ENCODE measurements at regions not wholly inside any gene's neighbourhood (a gene's known extent, or its start where the extent isn't known, plus 50 kb on each side); places are given as distances from the start of the nearest gene placed in this dataset.

DNA sequence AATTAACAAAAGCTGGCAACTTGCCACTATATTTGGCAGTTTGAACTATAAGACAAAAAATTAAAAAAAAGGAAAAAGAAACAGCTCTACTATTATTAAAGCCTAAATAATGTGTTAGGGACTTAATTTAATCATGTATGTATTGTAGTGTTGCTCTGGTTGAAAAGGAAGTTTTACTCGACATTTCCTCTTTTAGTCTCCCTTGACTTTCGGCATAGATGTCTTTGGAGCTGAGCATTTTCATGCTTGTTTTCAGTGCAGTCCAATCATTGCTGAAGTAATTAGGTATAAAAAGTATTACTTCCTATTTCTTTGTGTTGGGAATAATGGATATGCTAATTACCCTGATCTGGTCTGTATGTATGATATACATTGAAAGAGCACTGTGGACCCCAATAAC lies 216.8 kb upstream of the KLF6 start:
- TF ChIP-seq, protein P1, sequence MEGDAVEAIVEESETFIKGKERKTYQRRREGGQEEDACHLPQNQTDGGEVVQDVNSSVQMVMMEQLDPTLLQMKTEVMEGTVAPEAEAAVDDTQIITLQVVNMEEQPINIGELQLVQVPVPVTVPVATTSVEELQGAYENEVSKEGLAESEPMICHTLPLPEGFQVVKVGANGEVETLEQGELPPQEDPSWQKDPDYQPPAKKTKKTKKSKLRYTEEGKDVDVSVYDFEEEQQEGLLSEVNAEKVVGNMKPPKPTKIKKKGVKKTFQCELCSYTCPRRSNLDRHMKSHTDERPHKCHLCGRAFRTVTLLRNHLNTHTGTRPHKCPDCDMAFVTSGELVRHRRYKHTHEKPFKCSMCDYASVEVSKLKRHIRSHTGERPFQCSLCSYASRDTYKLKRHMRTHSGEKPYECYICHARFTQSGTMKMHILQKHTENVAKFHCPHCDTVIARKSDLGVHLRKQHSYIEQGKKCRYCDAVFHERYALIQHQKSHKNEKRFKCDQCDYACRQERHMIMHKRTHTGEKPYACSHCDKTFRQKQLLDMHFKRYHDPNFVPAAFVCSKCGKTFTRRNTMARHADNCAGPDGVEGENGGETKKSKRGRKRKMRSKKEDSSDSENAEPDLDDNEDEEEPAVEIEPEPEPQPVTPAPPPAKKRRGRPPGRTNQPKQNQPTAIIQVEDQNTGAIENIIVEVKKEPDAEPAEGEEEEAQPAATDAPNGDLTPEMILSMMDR (IDR thresholded peaks at IDR 0.05 in 8 of 11, conservative IDR thresholded peaks at IDR 0.05 in 3 of 11), result no peak
- TF ChIP-seq POLR2A (IDR thresholded peaks at IDR 0.05) (no peak), POLR2AphosphoS5 (IDR thresholded peaks at IDR 0.05) (no peak)
